ENCODE measurements at regions not wholly inside any gene's neighbourhood (a gene's known extent, or its start where the extent isn't known, plus 50 kb on each side); places are given as distances from the start of the nearest gene placed in this dataset.
A peak's percentile ranks its signal among the peaks of the same experiment; 100 is the strongest.
"Not testable (repeated sequence)": the region's sequence is repeated elsewhere in the genome, so short reads cannot be mapped to it uniquely, and the experiment has no call there.

DNA sequence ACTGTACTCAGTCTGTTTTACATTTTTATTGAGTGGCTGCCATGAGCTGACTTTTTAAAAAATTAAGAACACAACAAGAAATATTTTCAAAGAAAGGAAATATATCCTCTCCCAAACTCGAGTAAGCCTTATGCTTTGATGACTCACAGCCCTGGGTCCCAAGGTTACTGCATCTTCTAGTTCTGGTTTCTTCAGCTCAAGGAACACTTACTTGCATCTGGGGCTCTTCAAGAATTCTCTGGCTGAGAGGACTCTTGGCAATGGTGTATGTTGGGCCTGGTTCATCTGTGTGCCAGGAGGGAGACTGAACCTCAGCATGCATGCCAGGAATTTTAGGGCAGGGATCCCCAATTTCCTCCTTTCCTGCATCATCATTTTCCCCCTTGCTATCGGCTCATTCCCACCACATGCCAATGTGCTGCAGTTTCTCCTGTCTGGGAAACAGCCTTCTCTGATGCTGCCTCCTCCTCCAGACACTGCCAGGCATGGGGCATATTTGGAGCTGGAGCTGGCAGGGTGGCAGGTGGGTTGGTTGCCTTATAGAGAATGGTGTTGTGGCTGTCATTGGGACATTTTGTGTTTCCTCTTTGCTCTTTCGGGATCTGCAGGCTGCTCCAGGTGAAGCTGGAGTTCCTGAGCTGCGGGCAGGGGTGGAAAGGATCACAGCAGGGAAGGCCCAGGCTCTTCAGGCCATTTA is 192.2 kb upstream of the HS6ST1 start:
- no peak for DNase-seq (ENCODE audit: low spot score)

DNA sequence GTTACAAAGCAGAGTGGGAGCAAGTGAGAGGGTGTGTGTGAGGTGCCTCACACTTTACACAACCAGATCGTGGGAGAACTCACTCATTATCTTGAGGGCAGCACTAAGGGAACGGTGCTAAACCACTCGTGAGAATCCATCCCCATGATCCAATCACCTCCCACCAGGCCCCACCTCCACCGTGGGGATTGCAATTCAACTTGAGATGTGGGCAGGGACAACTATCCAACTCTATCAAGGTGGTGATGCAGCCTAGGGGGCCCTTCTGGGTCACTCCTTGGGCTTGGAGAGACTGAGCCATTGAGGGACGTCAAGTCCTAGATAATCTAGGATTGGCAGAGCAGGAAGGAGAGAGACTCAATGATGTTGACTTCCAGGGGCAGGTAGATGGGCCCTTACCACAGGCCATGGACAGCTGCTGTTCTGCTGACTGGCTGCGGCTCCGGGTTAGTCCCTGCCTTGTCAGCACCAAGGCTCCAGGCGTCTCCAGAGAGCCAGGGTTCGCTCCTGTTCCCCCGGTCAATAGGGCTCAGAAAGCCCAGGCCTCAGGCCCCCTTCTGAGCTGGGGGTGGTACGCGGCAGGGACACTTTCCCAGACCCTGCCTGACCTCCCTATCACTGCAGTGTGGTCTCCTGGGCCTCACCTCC is 193.2 kb upstream of the HS6ST1 start:
- DNase-seq (ENCODE audit: low spot score), result no peak

DNA sequence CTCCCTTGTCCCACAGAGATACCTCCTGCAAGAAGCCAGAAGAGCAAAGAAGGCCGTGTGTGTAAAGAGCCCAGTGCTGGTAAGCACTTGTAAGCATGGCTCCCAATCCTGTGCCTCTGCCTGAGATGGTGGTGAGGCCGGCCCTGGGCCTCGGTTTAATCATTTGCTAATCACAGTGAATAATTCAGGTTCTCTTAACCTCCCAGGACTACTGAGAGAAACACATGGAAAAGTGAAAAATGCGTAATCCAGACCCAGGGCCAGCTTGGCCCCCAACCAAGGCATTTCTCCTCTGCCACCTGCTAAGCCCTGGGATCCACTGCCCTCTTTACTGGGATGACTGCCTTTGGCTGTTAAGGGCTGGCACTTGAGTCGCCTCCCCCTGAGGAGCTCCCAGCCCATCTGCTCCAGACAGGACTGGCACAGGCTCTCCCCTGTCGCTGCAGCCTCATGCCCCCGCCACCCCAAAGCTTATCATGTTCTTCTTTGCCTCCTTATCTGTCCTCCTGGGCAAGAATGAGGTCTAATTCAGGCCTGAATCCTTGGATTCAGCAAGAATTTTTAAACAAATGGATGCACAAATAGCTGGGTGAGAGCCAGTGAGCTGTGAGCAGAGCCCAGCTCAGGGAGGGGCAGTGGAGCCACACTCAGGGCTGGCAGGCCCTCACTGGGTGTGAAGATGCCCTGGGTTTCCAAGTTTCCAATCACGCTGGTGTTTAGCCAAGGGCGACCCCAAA is 193.9 kb upstream of the HS6ST1 start:
- DNase-seq (ENCODE audit: low spot score), result no peak

DNA sequence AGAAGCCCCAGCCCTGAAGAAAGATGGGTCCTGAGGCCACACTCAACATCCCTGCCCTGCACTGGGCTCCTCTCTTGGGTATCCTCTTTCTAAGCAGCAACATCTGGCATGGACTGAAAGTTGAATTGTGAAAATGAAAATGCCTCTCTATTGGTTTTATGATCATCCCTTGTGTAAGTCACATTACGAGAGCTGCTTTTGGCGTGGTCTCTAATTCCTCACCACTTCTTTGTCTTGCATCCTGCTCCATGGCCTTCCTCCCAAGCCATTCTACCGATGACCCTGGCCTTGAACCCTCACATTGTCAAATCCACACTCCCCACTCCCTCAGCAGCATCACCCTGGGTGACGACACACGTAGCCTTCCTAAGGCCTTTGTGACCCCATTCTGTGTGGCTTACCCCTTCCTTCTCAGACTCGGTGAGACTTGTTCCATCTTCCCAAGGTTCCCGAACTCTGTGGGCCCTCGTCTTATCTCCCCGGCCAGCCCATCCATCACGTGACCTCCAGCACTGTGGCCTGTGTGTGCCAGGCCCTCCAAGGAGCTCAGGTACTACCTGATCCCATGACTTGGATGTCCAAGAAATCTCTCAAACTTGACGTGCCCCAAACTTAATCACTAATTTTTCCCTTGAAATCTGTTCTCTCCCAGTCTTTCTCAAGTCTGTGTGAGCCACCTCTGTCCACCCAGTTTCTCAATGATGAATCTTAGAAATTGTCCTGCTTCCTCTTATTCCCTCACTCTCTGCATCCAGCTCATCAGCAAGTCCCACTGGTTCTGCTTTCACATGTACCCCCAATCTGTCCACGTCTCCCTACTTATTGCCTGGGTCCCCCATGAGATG is 194.7 kb upstream of the HS6ST1 start:
- no peak for DNase-seq (ENCODE audit: low spot score)

DNA sequence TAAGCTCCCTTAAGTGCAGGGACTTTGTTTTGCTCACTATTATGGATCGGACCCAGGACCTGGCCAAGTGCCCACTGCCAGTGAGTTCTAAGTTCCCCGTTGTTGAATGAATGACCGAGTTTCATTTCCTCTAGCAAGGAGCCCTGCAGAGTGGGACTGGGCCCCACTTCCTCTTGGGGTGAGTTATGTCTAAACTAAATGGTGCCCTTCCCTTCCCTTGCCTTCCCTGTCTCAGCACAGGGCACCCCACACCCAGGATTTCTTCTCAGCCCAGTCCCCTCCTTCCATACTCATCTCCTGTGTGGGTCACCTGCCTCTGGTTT is 195.3 kb upstream of the HS6ST1 start:
- DNase-seq (ENCODE audit: low spot score), result no peak

DNA sequence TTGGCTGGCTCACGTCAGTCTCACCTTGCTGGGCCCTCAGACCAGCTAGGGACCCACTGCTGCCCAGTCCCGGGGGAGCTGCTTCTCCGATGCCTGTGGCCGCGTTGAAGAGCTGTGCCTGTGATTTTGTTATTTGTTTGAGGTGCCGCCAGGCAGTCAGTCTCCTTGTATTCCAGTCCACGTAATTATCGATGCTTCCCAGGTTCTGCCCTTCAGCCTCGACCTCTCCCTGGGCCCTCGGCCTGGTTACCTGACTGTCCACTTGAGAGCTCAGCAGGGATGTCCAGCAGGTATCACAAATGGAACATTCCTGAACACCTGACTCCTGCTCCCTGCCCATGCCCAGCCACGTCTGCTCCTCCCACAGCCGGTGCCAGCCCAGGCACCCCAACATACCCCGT is 195.9 kb upstream of the HS6ST1 start:
- no peak for DNase-seq (ENCODE audit: low spot score)

DNA sequence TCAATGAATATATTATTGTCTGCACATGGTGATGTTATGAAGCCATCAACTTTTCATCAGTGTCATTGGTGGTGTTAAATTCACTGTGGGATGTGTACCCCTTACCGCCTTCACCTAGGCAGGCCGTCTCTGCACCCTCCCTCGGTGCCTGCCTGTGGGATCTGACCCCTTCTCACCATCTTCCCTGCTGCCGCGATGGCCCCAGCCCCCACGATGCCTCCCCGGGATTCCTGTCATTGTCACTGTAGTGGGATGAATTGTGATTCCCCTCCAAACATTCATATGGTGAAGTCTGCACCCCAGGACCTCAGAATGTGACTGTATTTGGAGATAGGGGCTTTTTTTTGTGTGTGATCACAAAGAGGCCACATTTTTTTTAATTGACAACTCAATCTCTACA is 198.3 kb upstream of the HS6ST1 start:
- DNase-seq (ENCODE audit: low spot score), result no peak

DNA sequence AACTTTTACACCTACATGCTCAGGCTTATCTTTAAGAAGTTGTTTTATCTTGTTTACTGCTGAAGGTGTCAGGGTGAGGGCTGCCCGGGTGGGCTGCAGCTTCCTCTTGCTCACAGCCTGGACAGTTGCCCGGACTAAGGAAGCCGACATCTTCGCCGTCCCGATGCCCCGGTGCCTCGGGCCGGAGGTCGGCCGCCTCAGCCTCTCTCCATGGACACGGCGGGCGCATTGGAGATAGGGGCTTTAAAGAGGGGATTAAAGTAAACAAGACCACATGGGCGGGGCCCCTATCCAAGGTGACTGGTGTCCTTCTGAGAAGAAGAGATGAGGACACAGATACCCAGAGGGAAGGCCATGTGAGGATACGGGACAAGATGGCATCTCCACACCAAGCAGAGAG is 200.4 kb upstream of the HS6ST1 start:
- not testable (repeated sequence) for DNase-seq (ENCODE audit: low spot score)

DNA sequence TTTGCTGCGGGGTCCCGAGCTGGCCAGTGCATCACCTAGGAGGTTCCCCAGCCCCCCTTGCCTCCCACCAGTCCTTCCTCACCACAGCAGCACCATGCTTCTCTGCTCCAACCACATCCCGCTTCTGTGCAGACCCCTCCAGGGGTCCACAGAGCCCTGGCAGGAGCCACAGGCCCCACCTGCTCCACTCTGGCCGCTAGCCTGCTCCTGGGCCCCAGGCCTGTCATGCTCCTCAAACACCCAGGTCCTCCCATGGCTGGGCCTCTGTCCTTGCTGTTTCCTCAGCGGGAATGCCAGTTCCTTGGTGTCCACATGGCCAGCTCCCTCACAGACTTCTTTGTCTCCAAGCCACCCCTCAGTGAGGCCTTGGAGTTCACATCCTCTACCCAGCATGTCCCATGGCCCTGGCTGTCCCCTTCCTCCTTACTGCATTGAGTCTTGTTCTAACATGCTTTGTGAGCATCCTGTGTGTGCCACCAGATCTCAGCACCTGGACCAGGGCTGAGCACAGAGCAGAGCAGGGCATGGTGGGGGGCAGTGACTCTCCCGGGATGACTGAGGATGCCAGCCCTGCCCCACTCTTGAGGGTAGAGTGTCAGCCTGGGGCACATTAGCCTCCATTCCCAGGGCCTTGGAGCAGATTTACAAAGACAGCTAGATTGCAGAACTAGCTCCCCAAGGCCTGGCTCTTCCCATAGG is 201.0 kb upstream of the HS6ST1 start:
- no peak for DNase-seq (ENCODE audit: low spot score)

DNA sequence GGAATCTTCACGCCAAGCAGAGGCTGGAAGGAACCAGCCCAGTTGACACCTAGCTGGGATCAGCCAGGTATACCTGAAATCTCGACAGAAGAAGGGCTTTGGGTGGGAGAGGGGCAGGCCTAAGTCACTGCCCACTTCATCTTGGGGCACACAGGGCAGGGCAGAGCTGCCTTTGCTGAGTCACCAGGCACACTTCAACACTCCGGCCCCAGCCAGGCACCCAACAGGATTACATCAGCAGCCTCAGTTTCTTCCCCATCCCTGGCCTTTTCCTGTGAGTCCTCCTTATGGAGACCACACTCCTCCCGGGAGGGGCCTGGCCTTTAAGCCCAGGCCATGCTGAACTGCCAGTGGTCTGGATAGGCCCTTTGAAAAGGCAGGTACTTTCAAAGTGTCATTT is 201.7 kb upstream of the HS6ST1 start:
- DNase-seq (ENCODE audit: low spot score), result no peak

DNA sequence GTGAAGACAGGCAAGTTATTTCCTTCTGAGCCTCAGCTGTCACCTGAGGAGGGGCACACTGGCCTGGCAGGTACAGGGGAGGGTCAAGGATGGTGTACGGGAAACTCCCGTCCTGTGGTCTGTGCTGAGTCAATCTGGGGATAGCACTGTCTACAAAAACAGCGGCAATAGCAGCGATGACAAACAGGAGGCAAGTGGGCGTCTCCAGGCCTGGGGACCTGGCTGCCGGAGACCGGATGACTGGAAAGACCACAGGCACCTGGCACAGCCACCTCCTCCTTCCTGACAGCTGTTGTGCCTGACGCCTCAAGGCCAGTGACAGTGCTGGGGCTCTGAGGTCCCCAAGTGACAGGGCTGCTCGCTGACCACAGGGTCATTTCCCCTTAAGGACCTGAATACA is 202.1 kb upstream of the HS6ST1 start:
- peak; percentile 6 for DNase-seq (ENCODE audit: low spot score)

DNA sequence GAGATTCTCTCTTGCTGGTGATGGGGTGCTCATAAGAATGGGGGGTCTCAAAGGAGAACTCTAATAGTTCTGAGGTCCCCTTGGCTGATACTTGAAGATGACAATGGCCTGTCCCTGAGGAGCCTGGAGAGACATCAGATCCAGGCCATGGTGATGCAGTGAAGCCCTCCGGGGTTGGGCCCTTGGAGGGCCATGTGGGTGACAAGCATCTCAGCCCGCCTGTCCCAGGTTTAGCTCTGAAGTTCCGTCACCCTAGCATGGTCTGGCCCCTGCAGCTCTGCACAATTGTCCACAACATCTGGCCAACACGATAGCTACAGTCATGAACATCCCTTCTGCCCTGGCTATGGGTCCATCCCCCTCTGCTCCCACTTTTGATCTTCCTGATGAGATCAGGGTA is 202.8 kb upstream of the HS6ST1 start:
- no peak for DNase-seq (ENCODE audit: low spot score)

DNA sequence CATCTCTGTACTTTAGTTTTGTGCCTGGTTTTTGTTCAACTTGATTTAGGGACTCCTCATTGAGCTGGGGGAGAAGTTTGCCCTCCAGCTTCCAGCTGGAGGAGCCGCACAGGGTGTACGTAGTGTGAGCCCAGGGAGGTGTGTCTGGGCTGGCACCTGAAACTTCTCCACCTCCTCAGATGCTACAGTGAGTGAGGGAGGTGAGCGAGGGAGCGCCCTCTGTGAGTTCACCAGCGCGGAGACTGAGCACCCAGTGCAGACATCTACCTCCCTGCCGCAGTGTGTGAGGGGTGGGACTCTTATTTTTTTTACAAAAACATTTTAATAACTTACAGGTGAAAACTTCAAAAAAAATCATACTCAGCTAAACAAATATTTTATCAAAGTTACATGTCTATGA is 204.2 kb upstream of the HS6ST1 start:
- no peak for DNase-seq (ENCODE audit: low spot score)

DNA sequence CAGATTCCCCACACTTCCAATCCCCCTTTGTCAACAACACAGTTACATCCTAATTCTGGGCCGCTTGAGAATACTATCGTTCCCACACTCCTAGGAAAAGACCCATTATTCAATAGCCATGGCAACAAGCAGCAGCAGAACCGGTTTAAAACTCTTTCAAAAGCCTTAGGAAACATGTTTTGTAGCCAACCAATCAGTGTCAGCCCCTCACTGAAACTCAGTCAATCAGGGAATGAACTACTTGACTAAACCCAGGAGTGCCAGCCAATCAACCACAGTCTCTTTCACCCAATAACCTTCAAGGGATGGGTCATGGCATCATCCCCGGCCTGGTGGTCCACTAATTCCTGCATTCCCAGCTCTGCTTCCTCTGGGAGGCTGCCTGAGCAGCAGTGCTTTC is 204.8 kb upstream of the HS6ST1 start:
- no peak for DNase-seq (ENCODE audit: low spot score)

DNA sequence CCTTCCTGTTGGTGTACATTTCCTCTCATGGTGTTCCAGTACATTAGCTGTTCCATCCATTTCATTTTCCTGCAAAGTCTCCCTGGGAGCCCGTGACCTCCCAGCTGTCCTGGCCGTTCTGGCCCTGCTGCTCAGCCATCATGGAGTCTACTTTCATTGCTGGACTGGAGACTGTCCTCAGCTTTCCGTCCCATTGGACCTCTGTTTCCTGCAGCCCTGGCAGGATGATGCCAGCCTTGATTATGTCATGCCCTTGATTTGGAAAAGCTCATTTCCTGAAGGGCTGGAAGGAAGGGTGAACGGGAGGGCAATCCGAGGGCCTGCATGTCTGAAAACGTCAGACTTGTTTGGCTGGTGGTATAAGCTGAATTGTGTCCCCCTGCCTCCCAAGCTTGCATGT is 205.5 kb upstream of the HS6ST1 start:
- DNase-seq (ENCODE audit: low spot score), result peak; percentile 53

DNA sequence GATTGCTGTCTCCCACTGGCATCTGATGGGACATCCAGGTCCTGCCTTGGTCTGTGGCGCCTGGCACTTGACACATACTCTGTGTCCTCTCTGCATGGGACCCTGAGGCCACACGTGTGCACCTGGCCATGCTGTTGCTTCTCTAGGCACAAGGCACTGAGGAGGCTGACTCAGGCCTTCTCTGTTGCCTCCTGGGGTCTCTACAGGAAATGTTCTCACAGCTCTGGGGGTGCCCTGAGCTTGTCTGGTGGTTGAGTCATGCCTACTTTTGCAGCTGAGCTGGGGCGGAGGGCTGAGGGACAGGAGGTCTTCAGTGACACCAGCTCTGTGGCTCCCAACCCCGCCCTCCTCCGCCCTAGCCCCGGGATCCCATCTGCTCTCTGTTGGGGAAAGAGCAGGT is 207.0 kb upstream of the HS6ST1 start:
- DNase-seq (ENCODE audit: low spot score), result no peak

DNA sequence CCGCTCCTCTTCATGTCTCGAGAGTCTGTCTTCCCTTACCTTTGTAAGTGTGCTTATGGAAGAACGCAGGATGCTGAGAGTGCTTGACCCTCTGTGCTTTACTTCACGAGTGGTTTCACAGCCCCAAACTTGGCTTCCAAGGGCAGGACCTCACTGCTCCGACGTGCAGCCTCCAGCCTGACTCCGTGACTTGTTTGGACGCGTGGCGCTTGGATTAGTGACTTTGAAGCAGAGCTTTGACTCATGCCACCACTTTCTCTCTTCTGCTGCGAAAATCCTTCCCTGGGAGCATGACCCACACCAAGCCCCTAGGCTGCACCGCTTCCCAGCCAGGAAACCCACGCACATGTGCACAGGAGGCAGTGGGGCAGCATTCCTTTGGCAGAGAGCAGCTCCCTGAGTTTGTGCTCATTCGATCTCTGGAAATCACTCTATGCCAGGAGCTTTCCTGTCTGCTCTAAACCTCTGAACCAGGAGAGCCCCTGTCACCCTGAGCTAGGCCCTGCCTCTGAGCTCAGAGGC is 207.8 kb upstream of the HS6ST1 start:
- no peak for DNase-seq (ENCODE audit: low spot score)

DNA sequence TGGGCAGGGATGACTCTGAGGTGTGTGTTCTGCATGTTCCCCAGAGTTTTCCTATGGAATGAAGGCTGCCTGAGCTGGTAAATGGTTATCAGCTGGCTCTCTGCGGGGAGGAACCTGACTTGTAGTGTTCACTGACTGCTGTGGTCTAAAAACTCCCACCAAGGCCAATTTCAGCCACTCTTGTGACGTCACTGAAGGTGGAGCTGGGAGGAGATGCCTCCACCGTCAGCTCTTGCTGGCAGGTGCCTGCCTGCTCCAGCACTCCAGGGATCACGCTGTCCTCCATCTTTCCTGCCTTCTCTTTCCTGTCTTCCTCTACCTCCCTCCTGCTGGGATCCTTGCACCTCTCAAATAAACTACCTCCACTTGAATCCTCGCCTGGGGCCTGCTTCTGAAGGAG is 209.5 kb upstream of the HS6ST1 start:
- DNase-seq (ENCODE audit: low spot score), result no peak

DNA sequence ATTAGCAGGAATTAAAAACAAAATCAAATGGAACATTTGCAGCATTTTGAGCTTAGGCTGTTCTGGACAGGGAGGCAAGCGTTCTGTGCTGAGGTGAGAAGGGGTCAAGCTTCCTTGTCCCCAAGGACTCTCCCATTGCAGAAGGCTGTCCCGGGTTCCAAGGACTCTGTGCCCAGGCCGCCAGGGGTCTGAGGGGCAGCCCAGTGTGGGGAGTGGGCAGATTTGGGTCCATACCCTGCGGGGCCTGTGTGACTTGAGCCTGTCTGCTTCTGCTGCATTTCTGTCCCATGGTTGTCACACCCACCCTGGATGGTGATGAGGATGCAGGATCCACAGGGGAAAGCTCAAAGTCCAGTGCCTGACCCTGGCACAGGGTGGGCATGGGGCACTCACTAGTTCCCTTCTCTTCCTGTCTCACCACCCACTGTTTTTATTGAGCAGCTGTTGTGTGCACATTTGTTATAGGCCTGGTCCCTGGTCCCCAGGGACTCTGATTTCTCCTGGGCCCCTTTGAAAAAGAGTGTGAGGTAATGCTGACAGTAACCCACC is 211.4 kb upstream of the HS6ST1 start:
- DNase-seq (ENCODE audit: low spot score), result no peak

DNA sequence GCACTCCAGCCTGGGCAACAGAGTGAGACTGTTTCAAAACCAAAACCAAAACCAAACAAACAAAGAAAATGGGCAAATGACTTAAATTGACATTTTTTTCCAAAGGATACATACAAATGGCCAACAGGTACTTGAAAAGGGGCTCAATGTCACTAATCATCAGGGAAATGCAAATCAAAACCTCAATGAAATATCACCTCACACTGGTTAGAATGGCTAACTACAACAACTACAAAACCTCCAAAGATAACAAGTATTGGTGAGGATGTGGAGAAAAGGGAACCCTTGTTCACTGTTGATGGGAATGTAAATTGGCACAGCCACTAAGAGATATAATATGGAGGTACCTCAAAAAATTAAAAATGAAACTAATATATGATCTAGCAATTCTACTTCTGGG is 213.2 kb upstream of the HS6ST1 start:
- no peak for DNase-seq (ENCODE audit: low spot score)

DNA sequence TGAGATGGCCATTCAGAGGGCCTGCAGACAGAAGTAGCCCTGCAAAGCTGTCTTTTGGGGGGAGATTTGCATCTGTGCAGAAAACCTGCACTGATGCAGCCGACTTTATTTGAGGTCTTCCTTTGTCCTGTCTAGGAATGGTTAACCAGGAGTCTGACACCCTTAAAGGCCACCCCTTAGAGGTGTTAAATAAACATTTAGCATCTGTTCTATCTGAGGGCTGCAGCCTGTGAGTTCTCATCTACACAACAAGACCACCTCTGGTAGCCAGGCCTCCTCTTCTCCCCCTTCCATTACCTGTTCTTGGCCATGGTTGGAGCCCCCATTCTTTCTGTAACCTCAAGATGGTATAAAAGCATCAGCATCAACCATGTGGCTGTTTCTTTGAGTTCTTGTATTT is 214.4 kb upstream of the HS6ST1 start:
- DNase-seq (ENCODE audit: low spot score), result no peak
